Stomach (tissue), 8 donors: ENCODE measurements at regions not wholly inside any gene's neighbourhood (a gene's known extent, or its start where the extent isn't known, plus 50 kb on each side); places are given as distances from the start of the nearest gene placed in this dataset.

Source experiments
- DNase-seq, 2 donors: peaks; one replicate each; pipeline versions ENCODE4 v3.0.0 to v3.0.0-alpha.2; 2013 to 2019
- H3K27ac ChIP-seq, 5 donors: fragments of 200-600 bp in 4 of 5; sonication (generic) in 4 of 5; one replicate each; pipeline ENCODE4 v1.5.1; 2013 to 2019; ENCODE audit warnings: mild to moderate bottlenecking in 1 of 5, moderate library complexity in 1 of 5
- H3K27me3 ChIP-seq, 3 donors: fragments of 200-600 bp; sonication (generic); one replicate each; pipeline ENCODE4 v1.5.1; 2017 to 2019; ENCODE audit warnings: mixed run types in 1 of 3
- H3K36me3 ChIP-seq, 4 donors: fragments of 200-600 bp; sonication (generic); 1 replicate in 3 of 4; 2 replicates in 1 of 4; pipeline ENCODE4 v1.5.1; 2016 to 2019
- H3K4me1 ChIP-seq, 4 donors: fragments of 200-600 bp; sonication (generic); one replicate each; pipeline ENCODE4 v1.5.1; 2016 to 2019
- H3K4me3 ChIP-seq, 4 donors: fragments of 200-600 bp; sonication (generic) in 3 of 4; one replicate each; pipeline ENCODE4 v1.5.1; 2016 to 2019; ENCODE audit warnings: mild to moderate bottlenecking in 1 of 4
- H3K9me3 ChIP-seq, 4 donors: fragments of 200-600 bp; sonication (generic); one replicate each; pipeline ENCODE4 v1.5.1; 2016 to 2019
- CTCF ChIP-seq, 7 experiments: fragments of 450-650 bp in 4 of 7; fragments of 200-600 bp in 3 of 7; sonication (generic) in 3 of 7; IDR thresholded peaks; one replicate each; pipeline ENCODE4 v1.5.1; 2016 to 2019; ENCODE audit warnings: antibody characterized with exemption in 7 of 7, control low read depth in 2 of 7, mild to moderate bottlenecking in 1 of 7
- EP300 ChIP-seq: sonication (generic); formaldehyde crosslinking; IDR thresholded peaks from one replicate; pipeline ENCODE4 v1.6.1; 2017; ENCODE audit warnings: antibody characterized with exemption
- POLR2A ChIP-seq, 4 donors: fragments of 450-650 bp; IDR thresholded peaks; one replicate each; pipeline ENCODE4 v1.6.1; 2016; ENCODE audit warnings: antibody characterized with exemption in 4 of 4, control low read depth in 2 of 4, mild to moderate bottlenecking in 1 of 4, moderate library complexity in 1 of 4
- POLR2AphosphoS5 ChIP-seq, 3 donors: sonication (generic); formaldehyde crosslinking; IDR thresholded peaks; one replicate each; pipeline ENCODE4 v1.6.1; 2016; ENCODE audit warnings: antibody characterized with exemption in 3 of 3
- WGBS, 5 donors: extraction: QIAGEN DNeasy Blood & Tissue Kit in 3 of 5; methylation state at CpG; one replicate each; pipeline versions ENCODE4 v1.1.5 to v1.1.7; 2013 to 2018; 5-methylcytosine and 5-hydroxymethylcytosine counted together
- intact Hi-C: fragments of 100-400 bp; cut with DNase I; formaldehyde crosslinking; loops from one replicate; pipeline ENCODE4 v1.15.1; 2023; ENCODE audit warnings: low total_unique reads
- donor health status: healthy with polysubstance abuse.
- donor health status: Bipolar disorder and iron deficiency.
- donor health status: healthy.

DNA sequence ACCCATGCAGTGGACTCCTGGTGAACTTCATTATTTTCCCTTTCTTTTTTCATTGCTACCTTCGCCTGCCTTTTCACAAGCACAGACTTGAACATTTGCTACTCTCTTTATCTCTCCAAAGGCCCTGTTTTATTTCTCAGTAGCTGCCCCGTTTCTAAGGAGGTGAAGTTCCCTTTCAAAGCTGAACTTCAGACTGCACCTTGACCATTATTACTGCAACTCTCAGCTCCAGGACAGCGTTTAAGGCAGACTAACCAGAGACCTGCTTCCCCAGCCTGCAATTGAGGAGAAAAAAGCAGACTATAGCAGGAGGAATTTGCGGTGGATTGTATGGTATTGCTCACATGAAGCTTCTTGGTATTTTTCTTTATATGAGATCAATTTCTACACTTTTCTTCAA lies 460.7 kb downstream of the CBLN4 start:
- Histone ChIP-seq H3K36me3 (no peaks in the 10 kb centered on the region), H3K27ac (no peak overlapping the region), H3K9me3 (no peaks in the 10 kb centered on the region), H3K27me3 (no peaks in the 10 kb centered on the region), H3K4me3 (no peak overlapping the region), H3K4me1 (no peaks in the 10 kb centered on the region)
- intact Hi-C loops: no loop called here
- DNase-seq: no peak
- 53 to 65% (median 58%) methylated on average over 4 of the region's 4 CpGs for WGBS, 5 donors
- TF ChIP-seq POLR2A (IDR thresholded peaks at IDR 0.05) (no peak), POLR2AphosphoS5 (IDR thresholded peaks at IDR 0.05) (no peak), CTCF (IDR thresholded peaks at IDR 0.05) (no peak), EP300 (no peak)

- intact Hi-C loops: no loop called here
- no peak overlapping the region for H3K4me3 ChIP-seq
- H3K4me1 ChIP-seq: no peaks in the 10 kb centered on the region
- H3K9me3 ChIP-seq: no peaks in the 10 kb centered on the region
- TF ChIP-seq EP300 (no peak), CTCF (IDR thresholded peaks at IDR 0.05) (no peak), POLR2AphosphoS5 (IDR thresholded peaks at IDR 0.05) (no peak), POLR2A (IDR thresholded peaks at IDR 0.05) (no peak)
- 46 to 69% (median 54%) methylated on average over 3 of the region's 3 CpGs for WGBS, 5 donors
- no peaks in the 10 kb centered on the region for H3K36me3 ChIP-seq
- H3K27me3 ChIP-seq: no peaks in the 10 kb centered on the region
- no peak overlapping the region for H3K27ac ChIP-seq
- DNase-seq: no peak
Measured at GRCh38 chr20:55540486-55540885, 464.8 kb downstream of the CBLN4 start.

DNA sequence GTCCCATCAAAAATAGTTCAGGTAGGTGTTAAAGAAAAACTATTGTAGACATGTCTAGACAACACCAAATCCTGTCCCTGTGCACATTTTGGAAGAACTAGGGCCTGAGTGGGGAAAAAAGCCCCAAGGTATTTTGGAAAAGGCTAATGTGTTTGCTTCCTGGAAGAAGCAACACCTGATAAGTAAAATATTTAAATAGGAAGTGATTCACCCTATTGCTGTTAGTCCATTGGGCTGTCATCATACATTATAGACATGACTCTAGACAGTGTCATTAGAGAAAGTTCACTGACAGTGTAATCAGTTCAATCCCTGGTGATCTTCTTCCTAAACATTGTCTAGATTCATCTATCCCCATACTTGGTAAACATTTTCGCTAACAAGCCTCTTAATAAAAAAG lies 465.3 kb downstream of the CBLN4 start:
- Histone ChIP-seq H3K27ac (no peak overlapping the region), H3K4me3 (no peak overlapping the region), H3K27me3 (no peaks in the 10 kb centered on the region), H3K36me3 (no peaks in the 10 kb centered on the region), H3K9me3 (no peaks in the 10 kb centered on the region), H3K4me1 (no peaks in the 10 kb centered on the region)
- no peak for DNase-seq
- WGBS, 5 donors: 72 to 89% (median 80%) methylated on average over 1 of the region's 1 CpG
- TF ChIP-seq CTCF (IDR thresholded peaks at IDR 0.05) (no peak), EP300 (no peak), POLR2A (IDR thresholded peaks at IDR 0.05) (no peak), POLR2AphosphoS5 (IDR thresholded peaks at IDR 0.05) (no peak)
- intact Hi-C loops: no loop called here

DNA sequence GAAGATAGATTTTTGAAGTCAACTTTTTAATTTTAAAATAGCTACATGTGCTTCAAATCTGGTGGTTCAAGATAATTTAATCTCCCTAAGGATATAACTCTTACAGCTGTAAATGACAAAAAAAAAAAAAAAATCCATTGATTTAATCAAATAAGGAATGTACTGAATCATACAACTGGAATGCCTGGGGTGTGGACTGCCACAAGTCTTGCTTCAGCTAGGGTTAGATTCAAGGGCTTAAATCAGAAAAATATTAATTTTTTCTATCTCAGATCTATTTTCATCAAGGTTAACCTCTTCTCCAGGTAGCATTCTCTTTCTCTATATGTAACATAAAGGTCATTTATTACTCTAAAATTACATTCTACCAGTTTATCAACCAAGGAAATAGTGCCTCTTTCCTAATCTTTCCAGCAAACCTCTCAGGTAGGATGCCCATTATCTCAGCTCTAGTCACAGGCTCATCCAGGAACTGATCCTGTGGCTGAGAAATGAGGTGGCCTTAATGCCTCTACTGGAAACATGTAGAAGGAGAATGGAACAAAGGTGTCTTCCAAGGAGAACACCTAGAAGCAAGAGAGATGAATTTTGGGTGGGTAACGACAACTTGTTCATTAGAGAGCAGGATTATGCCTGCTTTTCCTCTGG lies 466.9 kb downstream of the CBLN4 start:
- Histone ChIP-seq H3K9me3 (no peaks in the 10 kb centered on the region), H3K4me1 (no peaks in the 10 kb centered on the region), H3K4me3 (no peak overlapping the region), H3K27ac (no peak overlapping the region), H3K27me3 (no peaks in the 10 kb centered on the region), H3K36me3 (no peaks in the 10 kb centered on the region)
- 82 to 91% (median 90%) methylated on average over 1 of the region's 1 CpG for WGBS, 5 donors
- TF ChIP-seq POLR2A (IDR thresholded peaks at IDR 0.05) (no peak), EP300 (no peak), CTCF (IDR thresholded peaks at IDR 0.05) (no peak), POLR2AphosphoS5 (IDR thresholded peaks at IDR 0.05) (no peak)
- intact Hi-C loops: no loop called here
- DNase-seq: no peak
